K562 (cell line): ENCODE measurements at regions not wholly inside any gene's neighbourhood (a gene's known extent, or its start where the extent isn't known, plus 50 kb on each side); places are given as distances from the start of the nearest gene placed in this dataset.

ENCODE experiments used
- ATAC-seq: fragments of 200-7000 bp; cut with Tn5 transposase; 3 replicates; pipeline ENCODE4 v1.9.1; 2020; ENCODE audit warnings: moderate library complexity
- BruUV-seq: library from RNA; stranded (reverse); fragments of 400-500 nt; replicated peaks from 2 replicates; lab custom pipeline; 2021; lab: Mats Ljungman, UMichigan
- CTCF ChIA-PET: fragments of 300-600 bp; formaldehyde crosslinking; extraction: SDS; loops from one replicate; lab custom pipeline; 2021; ENCODE audit warnings: low intra/inter-chr PET ratio; lab: Yijun Ruan, JAX
- POLR2A ChIA-PET: fragments of 300-600, 350-650 bp; sonication (Branson Sonifier 250); formaldehyde crosslinking; extraction: SDS; loops from one replicate; lab custom pipeline; 2021; ENCODE audit warnings: antibody characterized with exemption, inconsistent platforms; lab: Yijun Ruan, JAX
- DNase-seq, 4 experiments: peaks; one replicate each; pipeline versions ENCODE4 v3.0.0 to v3.0.0-alpha.2; 2011 to 2018; ENCODE audit warnings: low spot score in 3 of 4, mixed read lengths in 3 of 4; ENCODE audit errors: extremely low read depth in 1 of 4
- FAIRE-seq: peaks from 2 replicates; lab custom pipeline; 2011; peaks lifted over from hg19 to GRCh38; lab: Jason Lieb, UNC
- H2AFZ ChIP-seq: 2 replicates; pipeline ENCODE4 v1.6.0; 2011; ENCODE audit warnings: low read depth, low read length, control low read depth, inconsistent platforms
- H3K27ac ChIP-seq: fragments of 200-600 bp; 3 replicates; pipeline ENCODE4 v1.8.0; 2011; ENCODE audit warnings: low read depth, mild to moderate bottlenecking, control low read depth, inconsistent platforms, low read length, moderate library complexity, mixed read lengths; ENCODE audit errors: extremely low read depth
- H3K27me3 ChIP-seq, 2 experiments: fragments of 300-600 bp in 1 of 2; 2 replicates in 1 of 2; 3 replicates in 1 of 2; pipeline versions ENCODE4 v1.6.0 to v1.8.0; 2011; ENCODE audit warnings: inconsistent platforms in 2 of 2, low read length in 2 of 2, mild to moderate bottlenecking in 1 of 2, mixed read lengths in 1 of 2, moderate library complexity in 1 of 2; ENCODE audit not compliant: control insufficient read depth in 2 of 2, insufficient read depth in 2 of 2
- H3K36me3 ChIP-seq: fragments of 300-600 bp; 3 replicates; pipeline ENCODE4 v1.8.0; 2011; ENCODE audit warnings: mild to moderate bottlenecking, low read length, inconsistent platforms; ENCODE audit not compliant: control insufficient read depth, insufficient read depth
- H3K4me1 ChIP-seq, 2 experiments: fragments of 200-600 bp in 1 of 2; replicated peaks in 1 of 2; 2 replicates in 1 of 2; 3 replicates in 1 of 2; pipeline versions ENCODE4 v1.5.1 to v1.8.0; 2011; ENCODE audit warnings: inconsistent platforms in 2 of 2, low read length in 2 of 2, mild to moderate bottlenecking in 1 of 2, mixed read lengths in 1 of 2, moderate library complexity in 1 of 2; ENCODE audit not compliant: control insufficient read depth in 2 of 2, insufficient read depth in 2 of 2
- H3K4me2 ChIP-seq: 2 replicates; pipeline ENCODE4 v1.6.1; 2011; ENCODE audit warnings: low read length, control low read depth, inconsistent platforms, mixed read lengths; ENCODE audit not compliant: insufficient read depth
- H3K4me3 ChIP-seq: fragments of 200-600 bp; sonication (generic), shearing (Covaris generic); 2 replicates; pipeline ENCODE4 v1.5.1; 2016; ENCODE audit warnings: control low read depth, inconsistent platforms
- H3K79me2 ChIP-seq: fragments of 200-600 bp; 3 replicates; pipeline ENCODE4 v1.8.0; 2011; ENCODE audit warnings: low read length, inconsistent platforms; ENCODE audit not compliant: control insufficient read depth, insufficient read depth
- H3K9ac ChIP-seq, 2 experiments: 2 replicates each; pipeline versions ENCODE4 v1.6.0 to v1.6.1; 2011; ENCODE audit warnings: low read depth in 2 of 2, low read length in 2 of 2, control low read depth in 1 of 2, inconsistent platforms in 1 of 2, mild to moderate bottlenecking in 1 of 2, mixed read lengths in 1 of 2; ENCODE audit not compliant: insufficient read depth in 1 of 2
- H3K9me1 ChIP-seq: one replicate; pipeline ENCODE4 v1.6.0; 2011; ENCODE audit warnings: inconsistent platforms, mild to moderate bottlenecking, low read length, moderate library complexity; ENCODE audit not compliant: control insufficient read depth, insufficient read depth
- H3K9me3 ChIP-seq: replicated peaks from 2 replicates; pipeline ENCODE4 v1.5.1; 2011; ENCODE audit warnings: low read depth, low read length, inconsistent platforms; ENCODE audit not compliant: control insufficient read depth, insufficient read depth
- H4K20me1 ChIP-seq: replicated peaks from 2 replicates; pipeline ENCODE4 v1.6.1; 2011; ENCODE audit warnings: low read length, inconsistent platforms, mixed read lengths; ENCODE audit not compliant: control insufficient read depth, insufficient read depth
- BCOR ChIP-seq: fragments of 450-650 bp; IDR thresholded peaks from 2 replicates; pipeline ENCODE4 v1.6.1; 2016
- ERF ChIP-seq: fragments of 450-650 bp; formaldehyde crosslinking; IDR thresholded peaks from 2 replicates; pipeline ENCODE4 v1.4.0; 2020; ENCODE audit warnings: mild to moderate bottlenecking, mixed read lengths
- ESRRB ChIP-seq: fragments of 250-450 bp; sonication (Bioruptor Pico); IDR thresholded peaks from 2 replicates; pipeline ENCODE4 v1.5.0; 2020; ENCODE audit warnings: mild to moderate bottlenecking, moderate library complexity, borderline replicate concordance
- FOXP1 ChIP-seq: sonication (generic); formaldehyde crosslinking; IDR thresholded peaks from 2 replicates; pipeline ENCODE4 v1.8.0; 2022; ENCODE audit warnings: mild to moderate bottlenecking, missing genetic modification reagents
- HDAC8 ChIP-seq: fragments of 450-650 bp; IDR thresholded peaks from 2 replicates; pipeline ENCODE4 v1.6.1; 2016; ENCODE audit warnings: mild to moderate bottlenecking, missing genetic modification characterization, moderate library complexity, missing compliant biosample characterization
- JUND ChIP-seq, 2 experiments: IDR thresholded peaks; 2 replicates in 1 of 2; 3 replicates in 1 of 2; pipeline ENCODE4 v1.6.1; 2011; ENCODE audit warnings: borderline replicate concordance in 2 of 2, low read depth in 2 of 2, low read length in 2 of 2, improper control_type of control experiment in 1 of 2, missing biosample characterization in 1 of 2, missing genetic modification characterization in 1 of 2, missing genetic modification reagents in 1 of 2
- NBN ChIP-seq: fragments of 450-650 bp; IDR thresholded peaks from 2 replicates; pipeline ENCODE4 v1.6.1; 2016; ENCODE audit warnings: low read depth, mild to moderate bottlenecking
- NCOA6 ChIP-seq: fragments of 450-650 bp; IDR thresholded peaks from 2 replicates; pipeline ENCODE4 v1.6.1; 2017; ENCODE audit warnings: mild to moderate bottlenecking
- TSC22D4 ChIP-seq: fragments of 450-650 bp; IDR thresholded peaks from 2 replicates; pipeline ENCODE4 v1.6.1; 2016; ENCODE audit warnings: missing genetic modification characterization, missing biosample characterization, control low read depth
- ZNF316 ChIP-seq: fragments of 450-650 bp; IDR thresholded peaks from 2 replicates; pipeline ENCODE4 v1.6.1; 2016
- WGBS: fragments of 100-300 bp; shearing (Covaris generic); methylation state at CpG from one replicate; pipeline ENCODE4 v1.1.6; 2016; ENCODE audit warnings: low coverage, mixed read lengths; ENCODE audit not compliant: insufficient coverage; ENCODE audit errors: missing lambda C conversion rate; 5-methylcytosine and 5-hydroxymethylcytosine counted together
- in situ Hi-C: fragments of 300-500 bp; cut with MboI; formaldehyde crosslinking; loops from 4 replicates; pipeline ENCODE4 v1.15.0; 2018; ENCODE audit warnings: inconsistent platforms, mixed read lengths
- intact Hi-C: fragments of 100-400 bp; cut with micrococcal nuclease; formaldehyde crosslinking; loops from 2 replicates; pipeline ENCODE4 v1.14.2; 2022
- TF ChIP-seq, protein P1 (sequence below), 2 experiments: fragments of 450-650 bp in 1 of 2; IDR thresholded peaks; 2 replicates each; pipeline ENCODE4 v1.6.1; 2011 to 2017; ENCODE audit warnings: low read depth in 2 of 2, antibody characterized with exemption in 1 of 2, borderline replicate concordance in 1 of 2, low read length in 1 of 2, mild to moderate bottlenecking in 1 of 2, mixed read lengths in 1 of 2; ENCODE audit not compliant: control insufficient read depth in 1 of 2
- TF ChIP-seq, protein P2 (sequence below): fragments of 450-650 bp; IDR thresholded peaks from one replicate; pipeline ENCODE4 v1.6.1; 2018; ENCODE audit warnings: mild to moderate bottlenecking, moderate library complexity; ENCODE audit not compliant: partially characterized antibody
- TF ChIP-seq, protein P3 (sequence below): fragments of 250-450 bp; sonication (Bioruptor Pico); IDR thresholded peaks from 2 replicates; pipeline ENCODE4 v1.5.0; 2022; ENCODE audit warnings: mild to moderate bottlenecking

DNA sequence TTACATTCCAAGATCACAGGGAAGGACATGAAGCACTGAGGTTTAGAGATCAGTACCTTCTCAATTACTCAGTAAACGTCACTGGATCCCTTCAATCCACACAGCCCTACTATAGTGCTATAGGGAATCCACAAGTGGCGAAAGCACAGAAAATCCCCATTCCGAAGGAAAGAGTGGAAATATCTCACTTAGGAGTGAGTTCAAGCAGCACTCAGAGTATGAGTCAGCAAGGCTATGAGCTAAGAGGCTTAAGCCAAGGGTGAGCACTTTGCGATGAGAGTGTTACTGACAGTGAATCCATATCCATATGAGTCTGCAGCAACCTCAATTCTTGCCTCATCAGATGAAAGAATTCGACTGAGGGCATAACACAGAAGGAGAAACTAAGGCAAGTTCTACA is 165.1 kb downstream of the VSIG4 start:
- Histone ChIP-seq H3K9me1 (no peaks in the 10 kb centered on the region), H3K79me2 (no peaks in the 10 kb centered on the region), H3K9ac (peak overlapping the region in 1 of 2 experiments; percentile 69; a peak in 2 of 4 replicates), H3K36me3 (no peaks in the 10 kb centered on the region), H3K27me3 (no peaks in the 10 kb centered on the region), H3K4me1 (peaks cover 27 to 34% of the 10 kb centered on the region in 2 experiments; a peak in 4 of 5 replicates), H3K9me3 (no peaks in the 10 kb centered on the region), H3K4me3 (no peak overlapping the region), H3K27ac (peak overlapping the region; percentile 74), H2AFZ (peak overlapping the region; percentile 91), H4K20me1 (no peaks in the 10 kb centered on the region), H3K4me2 (peak overlapping the region; percentile 69)
- in situ Hi-C loops (no loop called here), intact Hi-C loops (loop anchor here (5.0 kb wide), 2 partner anchors 53 to 277 kb away; no protein-coding TSS in a partner anchor)
- ChIA-PET CTCF (no interaction called here), POLR2A (interaction anchor here (1.2 kb wide), 1 partner anchor 19 kb away, joined by 5 read pairs; no protein-coding TSS in a partner anchor)
- peak; percentile 26 to 64 (median 44) for DNase-seq
- peak; percentile 82 for ATAC-seq
- BruUV-seq: no TSS peak
- 9% methylated on average over 5 of the region's 5 CpGs for WGBS
- peak; percentile 95 for FAIRE-seq
- TF ChIP-seq, protein P1, sequence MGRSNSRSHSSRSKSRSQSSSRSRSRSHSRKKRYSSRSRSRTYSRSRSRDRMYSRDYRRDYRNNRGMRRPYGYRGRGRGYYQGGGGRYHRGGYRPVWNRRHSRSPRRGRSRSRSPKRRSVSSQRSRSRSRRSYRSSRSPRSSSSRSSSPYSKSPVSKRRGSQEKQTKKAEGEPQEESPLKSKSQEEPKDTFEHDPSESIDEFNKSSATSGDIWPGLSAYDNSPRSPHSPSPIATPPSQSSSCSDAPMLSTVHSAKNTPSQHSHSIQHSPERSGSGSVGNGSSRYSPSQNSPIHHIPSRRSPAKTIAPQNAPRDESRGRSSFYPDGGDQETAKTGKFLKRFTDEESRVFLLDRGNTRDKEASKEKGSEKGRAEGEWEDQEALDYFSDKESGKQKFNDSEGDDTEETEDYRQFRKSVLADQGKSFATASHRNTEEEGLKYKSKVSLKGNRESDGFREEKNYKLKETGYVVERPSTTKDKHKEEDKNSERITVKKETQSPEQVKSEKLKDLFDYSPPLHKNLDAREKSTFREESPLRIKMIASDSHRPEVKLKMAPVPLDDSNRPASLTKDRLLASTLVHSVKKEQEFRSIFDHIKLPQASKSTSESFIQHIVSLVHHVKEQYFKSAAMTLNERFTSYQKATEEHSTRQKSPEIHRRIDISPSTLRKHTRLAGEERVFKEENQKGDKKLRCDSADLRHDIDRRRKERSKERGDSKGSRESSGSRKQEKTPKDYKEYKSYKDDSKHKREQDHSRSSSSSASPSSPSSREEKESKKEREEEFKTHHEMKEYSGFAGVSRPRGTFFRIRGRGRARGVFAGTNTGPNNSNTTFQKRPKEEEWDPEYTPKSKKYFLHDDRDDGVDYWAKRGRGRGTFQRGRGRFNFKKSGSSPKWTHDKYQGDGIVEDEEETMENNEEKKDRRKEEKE (IDR thresholded peaks at IDR 0.05; ENCODE audit: borderline replicate concordance in 1 of 2, control insufficient read depth in 1 of 2, low read depth in 2 of 2, low read length in 1 of 2): no peak
- TF ChIP-seq ZNF316: peak; percentile 73
- TF ChIP-seq TSC22D4 (tag): no peak
- no peak for TF ChIP-seq ERF (CRISPR knock-in tag)
- peak; percentile 23; the same call in 1 of the 2 replicates for TF ChIP-seq BCOR
- peak; percentile 73 for TF ChIP-seq JUND (IDR thresholded peaks at IDR 0.05; ENCODE audit: borderline replicate concordance, low read depth, low read length)
- TF ChIP-seq JUND (tag; IDR thresholded peaks at IDR 0.05; ENCODE audit: borderline replicate concordance, low read depth, low read length): peak; percentile 82; the same call in 1 of the 3 replicates
- no peak for TF ChIP-seq FOXP1 (CRISPR knock-in tag)
- TF ChIP-seq, protein P2, sequence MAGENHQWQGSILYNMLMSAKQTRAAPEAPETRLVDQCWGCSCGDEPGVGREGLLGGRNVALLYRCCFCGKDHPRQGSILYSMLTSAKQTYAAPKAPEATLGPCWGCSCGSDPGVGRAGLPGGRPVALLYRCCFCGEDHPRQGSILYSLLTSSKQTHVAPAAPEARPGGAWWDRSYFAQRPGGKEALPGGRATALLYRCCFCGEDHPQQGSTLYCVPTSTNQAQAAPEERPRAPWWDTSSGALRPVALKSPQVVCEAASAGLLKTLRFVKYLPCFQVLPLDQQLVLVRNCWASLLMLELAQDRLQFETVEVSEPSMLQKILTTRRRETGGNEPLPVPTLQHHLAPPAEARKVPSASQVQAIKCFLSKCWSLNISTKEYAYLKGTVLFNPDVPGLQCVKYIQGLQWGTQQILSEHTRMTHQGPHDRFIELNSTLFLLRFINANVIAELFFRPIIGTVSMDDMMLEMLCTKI: no peak
- TF ChIP-seq NBN: no peak
- TF ChIP-seq, protein P3, sequence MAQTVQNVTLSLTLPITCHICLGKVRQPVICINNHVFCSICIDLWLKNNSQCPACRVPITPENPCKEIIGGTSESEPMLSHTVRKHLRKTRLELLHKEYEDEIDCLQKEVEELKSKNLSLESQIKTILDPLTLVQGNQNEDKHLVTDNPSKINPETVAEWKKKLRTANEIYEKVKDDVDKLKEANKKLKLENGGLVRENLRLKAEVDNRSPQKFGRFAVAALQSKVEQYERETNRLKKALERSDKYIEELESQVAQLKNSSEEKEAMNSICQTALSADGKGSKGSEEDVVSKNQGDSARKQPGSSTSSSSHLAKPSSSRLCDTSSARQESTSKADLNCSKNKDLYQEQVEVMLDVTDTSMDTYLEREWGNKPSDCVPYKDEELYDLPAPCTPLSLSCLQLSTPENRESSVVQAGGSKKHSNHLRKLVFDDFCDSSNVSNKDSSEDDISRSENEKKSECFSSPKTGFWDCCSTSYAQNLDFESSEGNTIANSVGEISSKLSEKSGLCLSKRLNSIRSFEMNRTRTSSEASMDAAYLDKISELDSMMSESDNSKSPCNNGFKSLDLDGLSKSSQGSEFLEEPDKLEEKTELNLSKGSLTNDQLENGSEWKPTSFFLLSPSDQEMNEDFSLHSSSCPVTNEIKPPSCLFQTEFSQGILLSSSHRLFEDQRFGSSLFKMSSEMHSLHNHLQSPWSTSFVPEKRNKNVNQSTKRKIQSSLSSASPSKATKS (CRISPR knock-in tag): no peak
- no peak for TF ChIP-seq ESRRB (CRISPR knock-in tag)
- TF ChIP-seq NCOA6: no peak
- TF ChIP-seq HDAC8: no peak
